ENCODE measurements at regions not wholly inside any gene's neighbourhood (a gene's known extent, or its start where the extent isn't known, plus 50 kb on each side); places are given as distances from the start of the nearest gene placed in this dataset.
"Not testable (repeated sequence)": the region's sequence is repeated elsewhere in the genome, so short reads cannot be mapped to it uniquely, and the experiment has no call there.

DNA sequence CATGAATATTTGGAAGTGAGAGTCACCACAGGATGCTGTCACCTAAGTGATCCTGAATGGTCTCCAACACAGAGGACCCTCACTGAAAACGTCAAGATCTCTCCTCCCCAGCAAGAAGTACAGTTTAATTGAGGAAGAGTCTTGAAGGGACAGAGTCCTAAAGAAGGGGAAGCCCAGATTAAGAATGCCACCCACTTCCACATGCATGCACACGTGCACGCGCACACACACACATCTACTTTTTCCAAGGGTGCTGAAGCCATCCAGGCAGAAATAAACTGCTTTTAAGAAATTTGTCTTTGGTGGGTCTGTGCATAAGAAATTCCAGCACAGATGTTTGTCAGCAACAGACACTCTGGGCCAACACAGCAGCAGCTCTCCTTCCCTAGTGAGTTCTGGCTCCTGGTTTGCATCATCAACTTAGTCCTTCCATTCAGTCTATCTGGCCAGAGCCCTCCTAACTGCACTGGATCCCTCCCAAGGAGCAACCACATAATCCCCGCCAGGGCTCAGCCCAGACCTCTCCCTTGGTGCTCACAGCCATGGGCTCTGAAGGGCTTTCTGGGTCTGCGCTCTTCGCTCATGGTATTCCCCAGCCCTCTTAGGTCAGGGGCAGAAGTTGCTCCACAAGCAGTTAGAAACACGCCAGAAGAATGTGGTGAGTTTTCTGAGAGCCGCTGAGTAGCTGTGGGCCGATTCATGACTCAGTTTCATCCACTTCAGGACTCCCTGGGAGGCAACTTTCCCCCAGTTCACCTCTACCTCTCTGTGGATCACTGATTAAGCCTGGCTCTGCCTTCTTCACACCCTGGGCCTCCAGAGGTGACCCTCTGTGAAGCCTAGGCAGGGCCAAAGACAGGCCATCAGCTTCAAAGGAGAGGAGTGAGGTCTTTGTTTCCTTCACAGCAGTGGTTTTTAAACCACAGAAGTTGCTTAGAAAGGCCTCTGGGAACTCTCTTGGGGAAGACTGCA is 132.6 kb upstream of the LIPC start:
- DNase-seq: no peak

GRCh38 chr15:58302832-58303231 is 129.0 kb upstream of the LIPC start:
- DNase-seq: no peak

DNA sequence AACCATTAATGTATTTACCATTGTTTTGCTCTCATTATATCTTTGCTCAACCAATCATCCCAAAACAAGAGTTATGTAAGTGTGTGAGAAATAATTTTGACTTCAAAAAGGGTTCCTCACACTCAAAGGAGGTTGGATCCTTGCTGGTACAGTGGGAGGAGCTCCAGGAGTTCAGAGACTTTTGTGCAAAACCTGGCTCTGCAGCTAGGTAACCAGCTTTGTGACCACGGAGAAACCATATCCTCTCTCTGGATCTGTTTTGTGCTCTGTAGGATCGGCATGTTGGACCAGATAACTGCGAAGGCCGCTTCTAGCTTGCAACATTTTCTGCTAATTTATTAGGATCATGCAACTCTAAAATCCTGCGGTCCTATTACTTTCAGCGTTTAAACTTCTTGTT is 128.6 kb upstream of the LIPC start:
- DNase-seq: no peak

GRCh38 chr15:58306591-58307312 is 125.0 kb upstream of the LIPC start:
- DNase-seq: no peak

- peak; percentile 9 for DNase-seq
Measured at GRCh38 chr15:58307313-58307961, 124.4 kb upstream of the LIPC start.

GRCh38 chr15:58308742-58309355 is 122.9 kb upstream of the LIPC start:
- DNase-seq: no peak

DNA sequence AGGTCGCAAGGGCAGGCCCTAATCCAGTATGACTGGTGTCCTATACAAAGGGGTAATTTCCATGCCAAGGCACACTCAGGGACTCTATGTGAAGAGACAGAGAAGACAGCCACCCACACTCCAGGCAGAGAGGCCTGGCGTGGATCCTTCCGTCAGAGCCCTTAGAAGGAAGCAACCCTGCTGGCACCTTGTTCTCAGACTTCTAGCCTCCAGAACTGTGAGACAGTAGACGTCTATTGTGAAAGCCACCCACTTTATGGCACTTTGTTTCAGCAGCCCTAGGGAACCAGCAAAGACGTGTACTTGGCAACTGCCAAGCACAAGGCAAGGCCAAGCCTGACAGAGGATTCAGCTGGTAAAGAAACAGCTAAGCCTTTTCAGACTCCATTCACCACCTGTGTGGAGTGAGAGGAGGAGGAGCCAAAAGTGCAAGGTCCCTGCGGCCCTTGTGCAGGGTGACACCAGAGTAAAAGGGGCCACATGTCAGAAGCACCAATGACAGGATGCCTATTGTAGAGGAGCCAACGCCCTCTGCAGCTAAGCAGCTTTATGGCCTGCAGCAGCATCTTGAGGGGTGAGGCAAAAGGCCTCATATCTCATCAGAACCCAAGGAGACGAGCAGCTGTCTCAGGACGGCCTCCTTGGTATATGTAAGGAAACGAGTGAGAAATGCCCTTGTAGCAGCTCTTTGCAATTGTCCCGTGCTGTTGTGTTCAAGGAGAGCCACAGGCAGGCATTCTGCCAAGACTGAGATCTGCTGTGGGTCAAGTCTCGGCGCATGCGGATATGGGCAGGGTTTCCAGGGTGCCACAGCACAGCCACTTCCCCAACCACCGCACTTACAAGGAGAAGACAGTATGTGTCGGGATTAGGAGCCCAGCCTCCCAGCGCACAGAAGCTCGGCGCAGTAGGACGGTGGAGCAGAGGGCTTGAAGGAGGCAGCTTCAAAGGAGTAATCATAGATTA is 121.5 kb upstream of the LIPC start:
- no peak for DNase-seq

GRCh38 chr15:58311556-58311955 is 120.2 kb upstream of the LIPC start:
- DNase-seq: no peak

- no peak for DNase-seq
Measured at GRCh38 chr15:58312031-58312430, 119.8 kb upstream of the LIPC start.

DNA sequence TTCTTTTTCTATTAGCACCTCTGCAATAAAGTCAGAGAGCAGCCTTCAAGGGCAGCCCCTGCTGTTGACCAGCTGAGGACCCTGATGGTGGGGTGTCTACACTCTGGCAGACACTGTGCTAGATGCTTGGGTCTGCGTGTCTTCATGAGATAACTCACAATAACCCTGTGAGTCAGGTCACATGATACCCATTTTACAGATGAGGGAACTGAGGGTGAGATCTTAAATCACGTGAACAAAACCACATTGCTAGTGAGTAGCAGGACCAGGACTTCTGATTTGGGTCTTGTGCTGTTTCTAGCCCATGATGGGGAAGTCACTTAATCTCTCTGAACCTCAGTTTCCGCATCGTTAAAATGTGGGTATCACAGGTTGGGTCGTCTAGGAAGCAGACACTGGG is 118.5 kb upstream of the LIPC start:
- no peak for DNase-seq

DNA sequence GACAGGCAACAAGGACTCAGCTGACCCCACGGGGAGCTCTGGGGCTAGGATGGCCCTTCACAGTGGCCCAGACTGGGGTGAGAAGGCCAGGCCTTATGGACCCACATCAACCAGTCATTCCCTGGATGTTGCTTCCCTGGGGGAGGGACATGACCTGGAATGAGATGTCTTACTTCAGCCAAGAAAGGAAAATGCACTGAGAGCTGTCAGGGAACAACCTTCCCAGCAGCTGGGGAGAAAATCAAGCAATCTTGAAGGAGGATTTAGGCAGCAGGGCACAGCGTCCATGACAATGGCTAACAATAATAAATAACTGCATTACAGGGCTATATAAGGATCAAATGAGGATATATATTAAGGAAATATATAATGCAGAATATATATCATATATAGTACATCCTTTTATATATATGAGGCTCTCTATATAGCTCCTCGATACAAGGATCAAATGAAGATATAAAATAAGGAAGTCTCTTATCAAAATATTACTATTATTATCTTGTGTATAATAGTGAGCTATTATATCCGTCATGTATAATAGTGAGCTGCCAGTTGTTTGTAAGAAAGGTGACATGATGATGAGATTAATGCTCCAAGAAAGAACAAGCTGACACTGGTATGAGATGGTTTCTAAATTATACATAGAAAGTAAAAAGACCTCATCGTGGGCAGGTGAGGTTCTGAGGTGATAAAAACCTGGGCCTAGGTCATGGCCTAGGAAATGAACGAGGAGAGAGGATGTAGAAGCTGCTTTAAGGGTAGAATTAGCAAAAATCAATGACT is 117.8 kb upstream of the LIPC start:
- DNase-seq: no peak

DNA sequence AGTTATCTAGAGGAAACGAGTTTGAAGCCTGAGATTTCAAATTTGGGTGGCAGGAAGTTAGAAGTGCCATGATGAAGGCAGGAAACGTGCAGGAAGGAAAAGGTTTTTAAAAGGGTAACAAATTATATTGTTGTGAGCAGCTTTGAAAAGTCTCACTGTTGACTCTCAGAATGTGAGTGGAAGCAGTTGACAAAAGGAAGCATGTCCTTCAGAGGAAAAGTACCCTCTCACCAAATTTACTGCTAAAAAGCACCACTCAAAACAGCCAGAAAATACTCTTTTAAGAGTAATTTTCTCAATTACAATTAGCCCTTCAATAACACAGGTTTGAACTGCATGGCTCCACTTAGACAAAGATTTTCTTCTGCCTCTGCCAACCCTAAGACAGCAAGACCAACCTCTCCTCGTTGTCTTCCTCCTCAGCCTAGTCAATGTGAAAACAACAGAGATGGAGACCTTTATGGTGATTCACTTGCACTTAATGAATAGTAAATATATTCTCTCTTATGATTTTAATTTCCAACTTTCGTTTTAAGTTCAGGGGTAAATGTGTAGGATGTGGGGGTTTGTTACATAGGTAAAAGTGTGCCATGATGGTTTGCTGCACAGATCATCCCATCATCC is 117.1 kb upstream of the LIPC start:
- no peak for DNase-seq

DNA sequence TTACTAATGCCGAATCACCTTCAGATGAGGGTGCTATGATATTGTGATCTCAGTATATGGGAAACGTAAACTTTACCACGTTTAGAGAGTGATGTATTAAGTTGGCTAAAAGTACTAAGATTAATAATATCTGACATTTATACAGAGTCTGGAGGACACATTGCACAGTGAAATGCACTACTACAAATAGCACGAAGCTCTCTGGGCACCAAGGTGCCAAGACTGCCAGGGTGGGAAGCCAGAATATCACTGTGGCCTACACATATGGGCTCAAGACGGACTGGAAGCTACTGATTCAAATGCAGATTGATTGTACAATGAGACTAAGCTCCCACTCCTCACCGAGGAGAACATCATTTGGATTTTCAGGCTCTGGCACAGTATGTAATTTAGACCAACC is 113.3 kb upstream of the LIPC start:
- no peak for DNase-seq

DNA sequence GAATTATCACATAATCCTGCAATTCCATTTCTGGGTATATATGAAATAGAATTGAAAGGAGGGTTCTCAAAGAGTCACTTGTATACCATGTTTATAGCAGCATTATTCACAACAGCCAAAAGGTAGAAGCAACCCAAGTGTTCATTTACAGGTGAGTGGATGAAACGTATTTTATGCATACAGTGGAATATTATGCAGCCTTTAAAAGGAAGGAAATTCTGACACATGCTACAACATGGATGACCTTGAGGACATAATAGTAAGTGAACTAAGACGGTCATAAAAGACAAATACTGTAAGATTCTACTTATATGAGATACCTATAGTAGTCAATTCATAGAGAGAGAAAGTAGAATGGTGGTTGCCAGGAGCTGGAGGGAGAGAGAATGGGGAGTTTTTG is 110.8 kb upstream of the LIPC start:
- no peak for DNase-seq

- no peak for DNase-seq
Measured at GRCh38 chr15:58322253-58322652, 109.5 kb upstream of the LIPC start.

DNA sequence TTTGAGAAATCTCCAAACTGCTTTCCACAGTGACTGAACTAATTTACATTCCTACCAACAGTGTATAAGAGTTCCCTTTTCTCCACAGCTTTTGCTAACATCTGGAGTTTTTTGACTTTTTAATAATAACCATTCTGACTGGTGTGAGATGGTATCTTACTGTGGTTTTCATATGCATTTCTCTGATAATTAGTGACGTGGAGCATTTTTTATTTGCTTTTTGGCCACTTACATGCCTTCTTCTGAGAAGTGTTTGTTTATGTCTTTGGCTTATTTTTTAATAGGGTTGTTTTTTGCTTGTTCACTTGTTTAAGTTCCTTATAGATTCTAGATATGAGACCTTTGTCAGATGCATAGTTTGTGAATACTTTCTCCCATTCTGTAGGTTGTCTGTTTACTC is 108.5 kb upstream of the LIPC start:
- DNase-seq: not testable (repeated sequence)

DNA sequence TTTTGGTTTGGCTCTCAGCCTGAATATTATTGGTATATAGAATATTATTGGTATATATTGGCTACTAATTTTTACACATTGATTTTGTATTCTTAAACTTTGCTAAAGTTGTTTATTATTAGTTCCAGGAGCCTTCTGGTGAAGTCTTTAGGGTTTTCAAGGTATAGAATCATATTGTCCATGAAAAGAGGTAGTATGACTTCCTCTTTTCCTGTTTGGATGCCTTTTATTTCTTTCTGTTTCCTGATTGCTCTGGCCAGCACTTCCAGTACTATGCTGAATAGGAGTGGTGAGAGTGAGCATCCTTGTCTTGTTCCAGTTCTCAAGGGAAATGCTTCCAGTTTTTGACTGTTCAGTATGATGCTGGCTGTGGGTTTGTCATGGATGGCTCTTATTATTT is 107.3 kb upstream of the LIPC start:
- no peak for DNase-seq

DNA sequence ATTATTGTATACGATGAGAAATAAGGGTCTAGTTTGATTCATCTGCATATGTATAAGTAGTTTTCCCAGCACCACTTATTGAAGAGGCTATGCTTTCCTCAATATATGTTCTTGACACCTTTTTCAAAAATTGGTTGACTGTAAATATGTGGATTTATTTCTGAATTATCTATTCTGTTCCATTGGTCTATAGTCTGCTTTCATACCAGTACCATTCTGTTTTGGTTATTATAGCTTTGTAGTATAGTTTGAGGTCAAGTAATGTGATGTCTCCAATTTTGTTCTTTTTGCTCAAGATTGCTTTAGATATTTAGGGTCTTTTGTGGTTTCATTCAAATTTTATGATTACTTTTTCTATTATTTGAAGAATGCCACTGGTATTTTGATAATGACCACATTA is 103.8 kb upstream of the LIPC start:
- no peak for DNase-seq

DNA sequence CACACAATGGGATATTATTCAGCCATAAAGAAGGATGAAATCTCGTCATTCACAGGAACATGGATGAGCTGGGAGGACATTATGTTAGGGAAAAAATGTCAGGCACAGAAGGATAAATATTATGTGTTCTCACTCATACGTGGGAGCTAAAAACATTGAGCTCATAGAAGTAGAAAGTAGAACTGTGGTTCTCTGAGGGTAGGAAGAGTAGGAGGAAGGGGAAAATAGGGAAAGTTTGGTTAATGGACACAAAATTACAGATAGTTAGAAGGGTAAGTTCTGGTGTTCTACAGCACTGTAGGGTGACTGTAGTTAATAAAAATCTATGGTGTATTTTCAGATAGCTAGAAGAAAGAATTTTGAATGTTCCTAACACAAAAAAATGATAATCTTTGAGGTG is 102.6 kb upstream of the LIPC start:
- no peak for DNase-seq

GRCh38 chr15:58329781-58330671 is 101.8 kb upstream of the LIPC start:
- no peak for DNase-seq
